Right lobe of liver (tissue), 4 donors: ENCODE measurements at regions not wholly inside any gene's neighbourhood (a gene's known extent, or its start where the extent isn't known, plus 50 kb on each side); places are given as distances from the start of the nearest gene placed in this dataset.
"Not testable (repeated sequence)": the region's sequence is repeated elsewhere in the genome, so short reads cannot be mapped to it uniquely, and the experiment has no call there.

Source experiments
- POLR2A ChIP-seq: fragments of 450-650 bp; IDR thresholded peaks from one replicate; pipeline ENCODE4 v1.6.1; 2017; ENCODE audit warnings: antibody characterized with exemption, mild to moderate bottlenecking
- TF ChIP-seq, protein P1 (sequence below), 4 donors: fragments of 200-600 bp in 3 of 4; fragments of 450-650 bp in 1 of 4; IDR thresholded peaks; one replicate each; pipeline versions ENCODE4 v1.5.1 to v1.8.0; 2016 to 2022; ENCODE audit warnings: antibody characterized with exemption in 4 of 4, mild to moderate bottlenecking in 2 of 4
- donor health status: DM: no; HTN: no; CAD: no.
- donor health status: DM: no; HTN: no; CAD: no.
- donor health status: DM: no; HTN: yes; CAD: no.

DNA sequence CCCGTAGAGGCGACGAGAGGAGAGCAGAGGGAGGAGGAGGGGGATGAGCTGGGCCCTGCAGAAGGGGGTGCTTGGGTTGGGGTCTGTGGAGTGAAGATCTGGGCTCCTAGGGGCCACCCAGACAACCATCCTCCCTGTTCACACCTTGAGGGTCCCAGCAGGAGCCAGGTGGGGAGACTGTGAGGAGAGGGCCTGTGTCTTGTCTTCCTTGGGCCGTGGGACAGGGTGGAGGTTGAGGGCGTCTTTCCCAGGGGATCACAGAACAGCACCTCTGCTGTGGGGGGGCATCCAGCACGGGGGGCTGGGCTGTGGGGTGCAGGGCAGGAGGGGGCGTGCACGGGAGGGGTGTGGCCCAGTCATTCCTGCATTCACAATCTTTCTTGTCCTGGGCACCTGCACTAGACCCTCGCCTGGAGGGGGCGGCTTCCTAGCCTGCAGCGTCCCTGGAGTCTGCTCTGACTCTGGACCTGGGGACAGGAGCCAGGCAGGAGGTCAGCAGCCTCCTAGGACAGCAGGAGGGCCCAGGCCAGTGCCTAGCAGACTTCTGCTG lies 393.8 kb downstream of the TMEM121 start:
- TF ChIP-seq, protein P1, sequence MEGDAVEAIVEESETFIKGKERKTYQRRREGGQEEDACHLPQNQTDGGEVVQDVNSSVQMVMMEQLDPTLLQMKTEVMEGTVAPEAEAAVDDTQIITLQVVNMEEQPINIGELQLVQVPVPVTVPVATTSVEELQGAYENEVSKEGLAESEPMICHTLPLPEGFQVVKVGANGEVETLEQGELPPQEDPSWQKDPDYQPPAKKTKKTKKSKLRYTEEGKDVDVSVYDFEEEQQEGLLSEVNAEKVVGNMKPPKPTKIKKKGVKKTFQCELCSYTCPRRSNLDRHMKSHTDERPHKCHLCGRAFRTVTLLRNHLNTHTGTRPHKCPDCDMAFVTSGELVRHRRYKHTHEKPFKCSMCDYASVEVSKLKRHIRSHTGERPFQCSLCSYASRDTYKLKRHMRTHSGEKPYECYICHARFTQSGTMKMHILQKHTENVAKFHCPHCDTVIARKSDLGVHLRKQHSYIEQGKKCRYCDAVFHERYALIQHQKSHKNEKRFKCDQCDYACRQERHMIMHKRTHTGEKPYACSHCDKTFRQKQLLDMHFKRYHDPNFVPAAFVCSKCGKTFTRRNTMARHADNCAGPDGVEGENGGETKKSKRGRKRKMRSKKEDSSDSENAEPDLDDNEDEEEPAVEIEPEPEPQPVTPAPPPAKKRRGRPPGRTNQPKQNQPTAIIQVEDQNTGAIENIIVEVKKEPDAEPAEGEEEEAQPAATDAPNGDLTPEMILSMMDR (IDR thresholded peaks at IDR 0.05) = not testable (repeated sequence)
- not testable (repeated sequence) for TF ChIP-seq POLR2A
